GM12878 (cell line): ENCODE measurements at regions not wholly inside any gene's neighbourhood (a gene's known extent, or its start where the extent isn't known, plus 50 kb on each side); places are given as distances from the start of the nearest gene placed in this dataset.

Source experiments
- CBX5 ChIP-seq: sonication (generic); IDR thresholded peaks from 2 replicates; pipeline ENCODE4 v1.6.1; 2016; ENCODE audit warnings: low read depth, moderate library complexity, mild to moderate bottlenecking, inconsistent platforms
- GABPA ChIP-seq: IDR thresholded peaks from 2 replicates; pipeline ENCODE4 v1.6.1; 2014; ENCODE audit warnings: antibody characterized with exemption, low read depth, mild to moderate bottlenecking, inconsistent platforms
- JUND ChIP-seq: IDR thresholded peaks from 2 replicates; pipeline ENCODE4 v1.6.1; 2012; ENCODE audit warnings: low read depth, mild to moderate bottlenecking, low read length, improper control_type of control experiment, moderate library complexity
- KLF5 ChIP-seq: fragments of 450-650 bp; IDR thresholded peaks from 2 replicates; pipeline ENCODE4 v1.6.1; 2014; ENCODE audit warnings: mild to moderate bottlenecking; ENCODE audit not compliant: partially characterized antibody
- NRF1 ChIP-seq: conservative IDR thresholded peaks from 2 replicates; pipeline ENCODE4 v1.6.1; 2011; ENCODE audit warnings: mild to moderate bottlenecking, low read depth, low read length, improper control_type of control experiment
- POLR2A ChIP-seq: IDR thresholded peaks from 2 replicates; pipeline ENCODE4 v1.6.1; 2011; ENCODE audit warnings: low read depth, mild to moderate bottlenecking, low read length
- POLR2AphosphoS5 ChIP-seq: IDR thresholded peaks from 2 replicates; pipeline ENCODE4 v1.6.1; 2011; ENCODE audit warnings: mild to moderate bottlenecking, low read length, inconsistent platforms
- TF ChIP-seq, protein P1 (sequence below): fragments of 450-650 bp; IDR thresholded peaks from 2 replicates; pipeline ENCODE4 v1.6.1; 2017; ENCODE audit warnings: mild to moderate bottlenecking

DNA sequence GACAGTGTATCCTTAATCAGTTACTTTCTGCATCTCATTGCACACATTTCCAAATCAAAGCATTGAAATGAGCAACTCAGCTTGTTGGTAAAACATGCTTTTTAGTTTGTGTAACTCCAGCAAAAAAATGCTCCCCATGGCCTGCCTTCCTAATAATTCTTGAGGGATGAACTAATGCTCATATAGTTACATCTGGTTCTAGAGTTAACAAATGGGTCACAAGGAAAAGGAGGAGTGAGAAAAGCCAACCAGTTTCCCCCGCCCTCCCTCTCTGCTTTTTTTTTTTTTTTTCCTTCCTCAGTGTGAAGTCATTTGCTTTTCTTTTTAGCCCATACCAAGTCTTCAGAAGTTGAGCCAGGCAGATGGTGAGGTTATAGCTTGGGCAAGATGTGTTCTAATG, 231.7 kb downstream of the MTX2 start:
- TF ChIP-seq NRF1 (no peak), GABPA (no peak), JUND (no peak), POLR2AphosphoS5 (no peak), KLF5 (no peak), POLR2A (no peak), CBX5 (no peak)
- TF ChIP-seq, protein P1, sequence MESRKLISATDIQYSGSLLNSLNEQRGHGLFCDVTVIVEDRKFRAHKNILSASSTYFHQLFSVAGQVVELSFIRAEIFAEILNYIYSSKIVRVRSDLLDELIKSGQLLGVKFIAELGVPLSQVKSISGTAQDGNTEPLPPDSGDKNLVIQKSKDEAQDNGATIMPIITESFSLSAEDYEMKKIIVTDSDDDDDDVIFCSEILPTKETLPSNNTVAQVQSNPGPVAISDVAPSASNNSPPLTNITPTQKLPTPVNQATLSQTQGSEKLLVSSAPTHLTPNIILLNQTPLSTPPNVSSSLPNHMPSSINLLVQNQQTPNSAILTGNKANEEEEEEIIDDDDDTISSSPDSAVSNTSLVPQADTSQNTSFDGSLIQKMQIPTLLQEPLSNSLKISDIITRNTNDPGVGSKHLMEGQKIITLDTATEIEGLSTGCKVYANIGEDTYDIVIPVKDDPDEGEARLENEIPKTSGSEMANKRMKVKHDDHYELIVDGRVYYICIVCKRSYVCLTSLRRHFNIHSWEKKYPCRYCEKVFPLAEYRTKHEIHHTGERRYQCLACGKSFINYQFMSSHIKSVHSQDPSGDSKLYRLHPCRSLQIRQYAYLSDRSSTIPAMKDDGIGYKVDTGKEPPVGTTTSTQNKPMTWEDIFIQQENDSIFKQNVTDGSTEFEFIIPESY = no peak
